ENCODE measurements at regions not wholly inside any gene's neighbourhood (a gene's known extent, or its start where the extent isn't known, plus 50 kb on each side); places are given as distances from the start of the nearest gene placed in this dataset.

GRCh38 chr5:120091376-120091948 lies 372.6 kb upstream of the PRR16 start:
- Mint-ChIP-seq H3K27ac (ENCODE audit: unreplicated experiment) (no peak overlapping the region), H3K9me3 (ENCODE audit: low read depth, unreplicated experiment) (no peaks in the 10 kb centered on the region), H3K27me3 (ENCODE audit: unreplicated experiment) (no peaks in the 10 kb centered on the region), H3K4me3 (ENCODE audit: low read depth, unreplicated experiment) (no peak overlapping the region), H3K4me1 (ENCODE audit: low read depth, unreplicated experiment) (peaks cover 15% of the 10 kb centered on the region), H3K36me3 (ENCODE audit: insufficient read depth, unreplicated experiment) (no peaks in the 10 kb centered on the region)
- BruUV-seq (replicated peaks), result no TSS peak
- TF ChIP-seq, protein P1, sequence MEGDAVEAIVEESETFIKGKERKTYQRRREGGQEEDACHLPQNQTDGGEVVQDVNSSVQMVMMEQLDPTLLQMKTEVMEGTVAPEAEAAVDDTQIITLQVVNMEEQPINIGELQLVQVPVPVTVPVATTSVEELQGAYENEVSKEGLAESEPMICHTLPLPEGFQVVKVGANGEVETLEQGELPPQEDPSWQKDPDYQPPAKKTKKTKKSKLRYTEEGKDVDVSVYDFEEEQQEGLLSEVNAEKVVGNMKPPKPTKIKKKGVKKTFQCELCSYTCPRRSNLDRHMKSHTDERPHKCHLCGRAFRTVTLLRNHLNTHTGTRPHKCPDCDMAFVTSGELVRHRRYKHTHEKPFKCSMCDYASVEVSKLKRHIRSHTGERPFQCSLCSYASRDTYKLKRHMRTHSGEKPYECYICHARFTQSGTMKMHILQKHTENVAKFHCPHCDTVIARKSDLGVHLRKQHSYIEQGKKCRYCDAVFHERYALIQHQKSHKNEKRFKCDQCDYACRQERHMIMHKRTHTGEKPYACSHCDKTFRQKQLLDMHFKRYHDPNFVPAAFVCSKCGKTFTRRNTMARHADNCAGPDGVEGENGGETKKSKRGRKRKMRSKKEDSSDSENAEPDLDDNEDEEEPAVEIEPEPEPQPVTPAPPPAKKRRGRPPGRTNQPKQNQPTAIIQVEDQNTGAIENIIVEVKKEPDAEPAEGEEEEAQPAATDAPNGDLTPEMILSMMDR (IDR thresholded peaks at IDR 0.05; ENCODE audit: unreplicated experiment), result no peak
- CTCF ChIA-PET, result no interaction called here
- no peak for DNase-seq
- intact Hi-C loops (cut with micrococcal nuclease; ENCODE audit: unreplicated experiment), result no loop called here

GRCh38 chr5:120092649-120093048 lies 371.5 kb upstream of the PRR16 start:
- TF ChIP-seq, protein P1 (IDR thresholded peaks at IDR 0.05; ENCODE audit: unreplicated experiment), result no peak
- H3K27me3 Mint-ChIP-seq (ENCODE audit: unreplicated experiment), result no peaks in the 10 kb centered on the region
- no peak overlapping the region for H3K4me3 Mint-ChIP-seq (ENCODE audit: low read depth, unreplicated experiment)
- no peak for DNase-seq
- no TSS peak for BruUV-seq (replicated peaks)
- no peak overlapping the region for H3K27ac Mint-ChIP-seq (ENCODE audit: unreplicated experiment)
- H3K36me3 Mint-ChIP-seq (ENCODE audit: insufficient read depth, unreplicated experiment), result no peaks in the 10 kb centered on the region
- CTCF ChIA-PET, result no interaction called here
- peaks cover 15% of the 10 kb centered on the region for H3K4me1 Mint-ChIP-seq (ENCODE audit: low read depth, unreplicated experiment)
- H3K9me3 Mint-ChIP-seq (ENCODE audit: low read depth, unreplicated experiment), result no peaks in the 10 kb centered on the region
- intact Hi-C loops (cut with micrococcal nuclease; ENCODE audit: unreplicated experiment), result no loop called here

DNA sequence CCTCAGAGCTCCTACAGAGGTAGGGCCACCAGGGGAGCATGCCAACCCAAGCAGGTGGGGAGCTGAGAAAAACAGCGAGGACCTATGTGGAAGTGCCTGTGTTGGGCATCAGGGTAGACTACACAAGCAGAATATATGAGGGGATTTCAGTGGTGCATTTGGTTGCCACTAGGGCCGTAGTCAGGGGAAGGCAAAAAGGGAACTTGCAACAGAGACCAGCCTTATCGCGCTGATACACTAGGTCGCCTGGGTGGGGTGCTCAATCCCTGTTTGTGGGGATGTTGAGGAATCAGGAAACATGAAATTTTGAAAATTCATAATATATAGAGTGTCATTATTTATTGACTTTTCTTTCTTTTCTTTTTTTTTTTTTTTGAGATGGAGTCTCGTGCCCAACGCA lies 370.9 kb upstream of the PRR16 start:
- no TSS peak for BruUV-seq (replicated peaks)
- DNase-seq, result no peak
- H3K4me1 Mint-ChIP-seq (ENCODE audit: low read depth, unreplicated experiment), result peaks cover 15% of the 10 kb centered on the region

DNA sequence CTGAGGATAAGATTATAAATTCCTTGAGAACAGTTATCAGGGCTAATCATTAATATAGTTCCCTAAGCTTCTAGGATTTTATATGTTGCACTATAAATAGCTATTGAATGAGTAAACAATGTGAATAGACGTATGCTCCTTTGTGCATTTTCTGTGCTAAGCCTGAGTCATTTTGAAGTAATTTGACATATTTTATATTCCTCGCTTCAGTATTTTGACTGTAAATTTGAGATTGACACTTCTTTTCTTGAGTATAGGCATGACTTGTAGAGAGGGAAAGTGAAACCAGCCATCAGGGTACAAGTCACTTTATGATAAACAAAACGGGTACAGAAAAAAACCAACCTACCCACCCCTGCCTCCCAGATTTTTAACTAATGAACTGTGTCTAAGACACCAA lies 367.7 kb upstream of the PRR16 start:
- CTCF ChIA-PET, result no interaction called here
- Mint-ChIP-seq H3K27ac (ENCODE audit: unreplicated experiment) (no peak overlapping the region), H3K9me3 (ENCODE audit: low read depth, unreplicated experiment) (no peaks in the 10 kb centered on the region), H3K4me1 (ENCODE audit: low read depth, unreplicated experiment) (peaks cover 15% of the 10 kb centered on the region), H3K4me3 (ENCODE audit: low read depth, unreplicated experiment) (peak overlapping the region; percentile 40), H3K36me3 (ENCODE audit: insufficient read depth, unreplicated experiment) (no peaks in the 10 kb centered on the region), H3K27me3 (ENCODE audit: unreplicated experiment) (no peaks in the 10 kb centered on the region)
- TF ChIP-seq, protein P1 (IDR thresholded peaks at IDR 0.05; ENCODE audit: unreplicated experiment), result no peak
- intact Hi-C loops (cut with micrococcal nuclease; ENCODE audit: unreplicated experiment), result no loop called here
- no peak for DNase-seq
- no TSS peak for BruUV-seq (replicated peaks)

More for the DNA sequence above, 370.9 kb upstream of the PRR16 start:
- no peaks in the 10 kb centered on the region for H3K27me3 Mint-ChIP-seq (ENCODE audit: unreplicated experiment)
- no peaks in the 10 kb centered on the region for H3K36me3 Mint-ChIP-seq (ENCODE audit: insufficient read depth, unreplicated experiment)
- TF ChIP-seq, protein P1 (IDR thresholded peaks at IDR 0.05; ENCODE audit: unreplicated experiment), result no peak
- no peak overlapping the region for H3K27ac Mint-ChIP-seq (ENCODE audit: unreplicated experiment)
- no peaks in the 10 kb centered on the region for H3K9me3 Mint-ChIP-seq (ENCODE audit: low read depth, unreplicated experiment)
- H3K4me3 Mint-ChIP-seq (ENCODE audit: low read depth, unreplicated experiment), result no peak overlapping the region
- CTCF ChIA-PET, result no interaction called here
- intact Hi-C loops (cut with micrococcal nuclease; ENCODE audit: unreplicated experiment), result no loop called here
